ENCODE measurements at regions not wholly inside any gene's neighbourhood (a gene's known extent, or its start where the extent isn't known, plus 50 kb on each side); places are given as distances from the start of the nearest gene placed in this dataset.
"Not testable (repeated sequence)": the region's sequence is repeated elsewhere in the genome, so short reads cannot be mapped to it uniquely, and the experiment has no call there.

- DNase-seq (ENCODE audit: low read depth in 2 of 2), result no peak
Observed at GRCh38 chr13:27327633-27328032, 57.0 kb downstream of the RASL11A start.

- no peak for DNase-seq (ENCODE audit: low read depth in 2 of 2)
Observed at GRCh38 chr13:27329210-27329609, 58.6 kb downstream of the RASL11A start.

- no peak for DNase-seq (ENCODE audit: low read depth in 2 of 2)
Observed at GRCh38 chr13:27334774-27335435, 64.3 kb downstream of the RASL11A start.

GRCh38 chr13:27336014-27336673 lies 65.5 kb downstream of the RASL11A start:
- DNase-seq (ENCODE audit: low read depth in 2 of 2), result no peak

GRCh38 chr13:27338207-27338606 lies 67.6 kb downstream of the RASL11A start:
- no peak for DNase-seq (ENCODE audit: low read depth in 2 of 2)

GRCh38 chr13:27338816-27339215 lies 68.2 kb downstream of the RASL11A start:
- no peak for DNase-seq (ENCODE audit: low read depth in 2 of 2)

- peak in 1 of 2 donors; percentile 15 for DNase-seq (ENCODE audit: low read depth in 2 of 2)
Observed at GRCh38 chr13:27339299-27339698, 68.7 kb downstream of the RASL11A start.

GRCh38 chr13:27341616-27342015 lies 71.0 kb downstream of the RASL11A start:
- DNase-seq (ENCODE audit: low read depth in 2 of 2), result no peak

- no peak for DNase-seq (ENCODE audit: low read depth in 2 of 2)
Observed at GRCh38 chr13:27347211-27347772, 76.7 kb downstream of the RASL11A start.

- DNase-seq (ENCODE audit: low read depth in 2 of 2), result no peak
Observed at GRCh38 chr13:27348461-27348860, 76.0 kb upstream of the GTF3A start.

- no peak for DNase-seq (ENCODE audit: low read depth in 2 of 2)
Observed at GRCh38 chr13:27349458-27349857, 75.0 kb upstream of the GTF3A start.

GRCh38 chr13:27350825-27351224 lies 73.6 kb upstream of the GTF3A start:
- not testable (repeated sequence) for DNase-seq (ENCODE audit: low read depth in 2 of 2)

GRCh38 chr13:27352698-27353097 lies 71.7 kb upstream of the GTF3A start:
- DNase-seq (ENCODE audit: low read depth in 2 of 2), result no peak

GRCh38 chr13:27353166-27353583 lies 71.2 kb upstream of the GTF3A start:
- DNase-seq (ENCODE audit: low read depth in 2 of 2), result no peak

GRCh38 chr13:27353708-27354107 lies 70.7 kb upstream of the GTF3A start:
- DNase-seq (ENCODE audit: low read depth in 2 of 2), result no peak

GRCh38 chr13:27354379-27354778 lies 70.0 kb upstream of the GTF3A start:
- no peak for DNase-seq (ENCODE audit: low read depth in 2 of 2)

GRCh38 chr13:27355894-27356293 lies 68.5 kb upstream of the GTF3A start:
- DNase-seq (ENCODE audit: low read depth in 2 of 2), result no peak

GRCh38 chr13:27358420-27358819 lies 66.0 kb upstream of the GTF3A start:
- no peak for DNase-seq (ENCODE audit: low read depth in 2 of 2)

GRCh38 chr13:27359199-27359821 lies 65.1 kb upstream of the GTF3A start:
- peak; percentile 24 to 25 for DNase-seq (ENCODE audit: low read depth in 2 of 2)

GRCh38 chr13:27360562-27360961 lies 63.9 kb upstream of the GTF3A start:
- no peak for DNase-seq (ENCODE audit: low read depth in 2 of 2)

- peak; percentile 58 to 60 for DNase-seq (ENCODE audit: low read depth in 2 of 2)
Observed at GRCh38 chr13:27362064-27362751, 62.2 kb upstream of the GTF3A start.

GRCh38 chr13:27363637-27364036 lies 60.8 kb upstream of the GTF3A start:
- not testable (repeated sequence) for DNase-seq (ENCODE audit: low read depth in 2 of 2)
